ENCODE measurements at regions not wholly inside any gene's neighbourhood (a gene's known extent, or its start where the extent isn't known, plus 50 kb on each side); places are given as distances from the start of the nearest gene placed in this dataset.
"Not testable (repeated sequence)": the region's sequence is repeated elsewhere in the genome, so short reads cannot be mapped to it uniquely, and the experiment has no call there.

GRCh38 chr3:195635898-195636685 lies 52.4 kb upstream of the APOD start:
- ATAC-seq; DNase-seq (ENCODE audit: low spot score): not testable (repeated sequence)

- not testable (repeated sequence) for DNase-seq (ENCODE audit: low spot score)
- ATAC-seq: peak; percentile 16
Measured at GRCh38 chr3:195635262-195635873, 51.6 kb upstream of the APOD start.

- DNase-seq (ENCODE audit: low spot score): not testable (repeated sequence)
Measured at GRCh38 chr3:195634426-195635261, 50.9 kb upstream of the APOD start.

More at GRCh38 chr3:195634426-195635261, 50.9 kb upstream of the APOD start:
- peak; percentile 98 for ATAC-seq

Data from left lobe of liver (tissue), 2 donors.